GM21717 (cell line): ENCODE measurements at regions not wholly inside any gene's neighbourhood (a gene's known extent, or its start where the extent isn't known, plus 50 kb on each side); places are given as distances from the start of the nearest gene placed in this dataset.

ENCODE experiments used
- ATAC-seq: cut with Tn5 transposase; IDR thresholded peaks from one replicate; pipeline ENCODE4 v1.9.1; 2021; ENCODE audit warnings: mild to moderate bottlenecking, moderate library complexity; ENCODE audit not compliant: unreplicated experiment

- no peak for ATAC-seq
Measured at GRCh38 chr2:105652014-105652796, 92.5 kb upstream of the NCK2 start.

GRCh38 chr2:105649534-105649933 is 95.2 kb upstream of the NCK2 start:
- no peak for ATAC-seq

- no peak for ATAC-seq
Measured at GRCh38 chr2:105647731-105648130, 97.0 kb upstream of the NCK2 start.

GRCh38 chr2:105646774-105647076 is 98.0 kb upstream of the NCK2 start:
- ATAC-seq: no peak

GRCh38 chr2:105645938-105646773 is 98.6 kb upstream of the NCK2 start:
- ATAC-seq: no peak

- no peak for ATAC-seq
Measured at GRCh38 chr2:105645031-105645937, 99.4 kb upstream of the NCK2 start.

GRCh38 chr2:105644174-105644980 is 100.3 kb upstream of the NCK2 start:
- ATAC-seq: no peak

GRCh38 chr2:105643405-105644173 is 101.1 kb upstream of the NCK2 start:
- ATAC-seq: no peak

GRCh38 chr2:105641389-105641811 is 103.3 kb upstream of the NCK2 start:
- no peak for ATAC-seq

- no peak for ATAC-seq
Measured at GRCh38 chr2:105640246-105640645, 104.5 kb upstream of the NCK2 start.

- ATAC-seq: no peak
Measured at GRCh38 chr2:105636109-105636740, 108.5 kb upstream of the NCK2 start.

GRCh38 chr2:105635564-105635963 is 109.1 kb upstream of the NCK2 start:
- ATAC-seq: no peak

GRCh38 chr2:105634198-105634597 is 110.5 kb upstream of the NCK2 start:
- ATAC-seq: no peak

GRCh38 chr2:105631922-105632321 is 112.8 kb upstream of the NCK2 start:
- ATAC-seq: no peak

- no peak for ATAC-seq
Measured at GRCh38 chr2:105631011-105631410, 113.7 kb upstream of the NCK2 start.

GRCh38 chr2:105629634-105630033 is 115.1 kb upstream of the NCK2 start:
- no peak for ATAC-seq

- no peak for ATAC-seq
Measured at GRCh38 chr2:105627534-105627933, 117.2 kb upstream of the NCK2 start.

GRCh38 chr2:105626966-105627340 is 117.8 kb upstream of the NCK2 start:
- no peak for ATAC-seq
